D721Med (cell line): ENCODE measurements at regions not wholly inside any gene's neighbourhood (a gene's known extent, or its start where the extent isn't known, plus 50 kb on each side); places are given as distances from the start of the nearest gene placed in this dataset.
"Not testable (repeated sequence)": the region's sequence is repeated elsewhere in the genome, so short reads cannot be mapped to it uniquely, and the experiment has no call there.

ENCODE experiments used
- DNase-seq: peaks from one replicate; pipeline ENCODE4 v3.0.0; 2011; ENCODE audit warnings: low spot score; ENCODE audit not compliant: insufficient read length
- FAIRE-seq: peaks from 2 replicates; lab custom pipeline; 2011; peaks lifted over from hg19 to GRCh38; lab: Jason Lieb, UNC
- CTCF ChIP-seq: IDR thresholded peaks from 2 replicates; pipeline ENCODE4 v1.5.1; 2012; ENCODE audit warnings: mild to moderate bottlenecking, control low read depth; ENCODE audit not compliant: insufficient read depth; ENCODE audit errors: missing control alignments

GRCh38 chr2:183901931-183902330, 696.4 kb upstream of the ZNF804A start:
- DNase-seq: no peak
- no peak for TF ChIP-seq CTCF
- FAIRE-seq: no peak

- DNase-seq (no peak), FAIRE-seq (no peak)
- TF ChIP-seq CTCF: no peak
Observed at GRCh38 chr2:183903026-183903425, 695.3 kb upstream of the ZNF804A start.

GRCh38 chr2:183916041-183916440, 682.3 kb upstream of the ZNF804A start:
- not testable (repeated sequence) for DNase-seq, FAIRE-seq

- TF ChIP-seq CTCF: no peak
- FAIRE-seq (no peak), DNase-seq (no peak)
Observed at GRCh38 chr2:183919167-183919566, 679.2 kb upstream of the ZNF804A start.

- DNase-seq (no peak), FAIRE-seq (no peak)
- TF ChIP-seq CTCF: no peak
Observed at GRCh38 chr2:183919926-183920325, 678.4 kb upstream of the ZNF804A start.

- DNase-seq: no peak
- FAIRE-seq: no peak
- no peak for TF ChIP-seq CTCF
Observed at GRCh38 chr2:183925281-183925680, 673.0 kb upstream of the ZNF804A start.

- DNase-seq (no peak), FAIRE-seq (no peak)
- no peak for TF ChIP-seq CTCF
Observed at GRCh38 chr2:183926433-183926832, 671.9 kb upstream of the ZNF804A start.
